Stomach (tissue), 8 donors: ENCODE measurements at regions not wholly inside any gene's neighbourhood (a gene's known extent, or its start where the extent isn't known, plus 50 kb on each side); places are given as distances from the start of the nearest gene placed in this dataset.

Source experiments
- DNase-seq, 2 donors: peaks; one replicate each; pipeline versions ENCODE4 v3.0.0 to v3.0.0-alpha.2; 2013 to 2019
- H3K27ac ChIP-seq, 5 donors: fragments of 200-600 bp in 4 of 5; sonication (generic) in 4 of 5; one replicate each; pipeline ENCODE4 v1.5.1; 2013 to 2019; ENCODE audit warnings: mild to moderate bottlenecking in 1 of 5, moderate library complexity in 1 of 5
- H3K27me3 ChIP-seq, 3 donors: fragments of 200-600 bp; sonication (generic); one replicate each; pipeline ENCODE4 v1.5.1; 2017 to 2019; ENCODE audit warnings: mixed run types in 1 of 3
- H3K36me3 ChIP-seq, 4 donors: fragments of 200-600 bp; sonication (generic); 1 replicate in 3 of 4; 2 replicates in 1 of 4; pipeline ENCODE4 v1.5.1; 2016 to 2019
- H3K4me1 ChIP-seq, 4 donors: fragments of 200-600 bp; sonication (generic); one replicate each; pipeline ENCODE4 v1.5.1; 2016 to 2019
- H3K4me3 ChIP-seq, 4 donors: fragments of 200-600 bp; sonication (generic) in 3 of 4; one replicate each; pipeline ENCODE4 v1.5.1; 2016 to 2019; ENCODE audit warnings: mild to moderate bottlenecking in 1 of 4
- H3K9me3 ChIP-seq, 4 donors: fragments of 200-600 bp; sonication (generic); one replicate each; pipeline ENCODE4 v1.5.1; 2016 to 2019
- CTCF ChIP-seq, 7 experiments: fragments of 450-650 bp in 4 of 7; fragments of 200-600 bp in 3 of 7; sonication (generic) in 3 of 7; IDR thresholded peaks; one replicate each; pipeline ENCODE4 v1.5.1; 2016 to 2019; ENCODE audit warnings: antibody characterized with exemption in 7 of 7, control low read depth in 2 of 7, mild to moderate bottlenecking in 1 of 7
- EP300 ChIP-seq: sonication (generic); formaldehyde crosslinking; IDR thresholded peaks from one replicate; pipeline ENCODE4 v1.6.1; 2017; ENCODE audit warnings: antibody characterized with exemption
- POLR2A ChIP-seq, 4 donors: fragments of 450-650 bp; IDR thresholded peaks; one replicate each; pipeline ENCODE4 v1.6.1; 2016; ENCODE audit warnings: antibody characterized with exemption in 4 of 4, control low read depth in 2 of 4, mild to moderate bottlenecking in 1 of 4, moderate library complexity in 1 of 4
- POLR2AphosphoS5 ChIP-seq, 3 donors: sonication (generic); formaldehyde crosslinking; IDR thresholded peaks; one replicate each; pipeline ENCODE4 v1.6.1; 2016; ENCODE audit warnings: antibody characterized with exemption in 3 of 3
- WGBS, 5 donors: extraction: QIAGEN DNeasy Blood & Tissue Kit in 3 of 5; methylation state at CpG; one replicate each; pipeline versions ENCODE4 v1.1.5 to v1.1.7; 2013 to 2018; 5-methylcytosine and 5-hydroxymethylcytosine counted together
- intact Hi-C: fragments of 100-400 bp; cut with DNase I; formaldehyde crosslinking; loops from one replicate; pipeline ENCODE4 v1.15.1; 2023; ENCODE audit warnings: low total_unique reads
- donor health status: healthy with polysubstance abuse.
- donor health status: Bipolar disorder and iron deficiency.
- donor health status: healthy.

GRCh38 chr11:106581399-106581798, 436.9 kb downstream of the GUCY1A2 start:
- Histone ChIP-seq H3K27ac (no peak overlapping the region), H3K4me1 (no peaks in the 10 kb centered on the region), H3K36me3 (no peaks in the 10 kb centered on the region), H3K4me3 (no peak overlapping the region), H3K9me3 (peaks cover 0 to 11% (median 2%) of the 10 kb centered on the region in 4 donors), H3K27me3 (no peaks in the 10 kb centered on the region)
- TF ChIP-seq POLR2AphosphoS5 (IDR thresholded peaks at IDR 0.05) = no peak
- TF ChIP-seq POLR2A (IDR thresholded peaks at IDR 0.05) = no peak
- no peak for TF ChIP-seq CTCF (IDR thresholded peaks at IDR 0.05)
- DNase-seq = peak in 1 of 2 donors; percentile 58
- WGBS, 5 donors = 40 to 59% (median 41%) methylated on average over 6 of the region's 6 CpGs
- intact Hi-C loops = no loop called here

- TF ChIP-seq CTCF (IDR thresholded peaks at IDR 0.05) = peak in 3 of 7 experiments; percentile 15 to 44 (median 42)
- no peak for TF ChIP-seq POLR2A (IDR thresholded peaks at IDR 0.05)
- Histone ChIP-seq H3K27ac (no peak overlapping the region), H3K27me3 (no peaks in the 10 kb centered on the region), H3K36me3 (no peaks in the 10 kb centered on the region), H3K9me3 (peaks cover 0 to 6% (median 0%) of the 10 kb centered on the region in 4 donors), H3K4me3 (no peak overlapping the region), H3K4me1 (no peaks in the 10 kb centered on the region)
- WGBS, 5 donors = 82 to 88% (median 87%) methylated on average over 5 of the region's 5 CpGs
- intact Hi-C loops = no loop called here
- peak in 1 of 2 donors; percentile 18 for DNase-seq
Measured at GRCh38 chr11:106585061-106585460, 433.2 kb downstream of the GUCY1A2 start.

- Histone ChIP-seq H3K9me3 (no peaks in the 10 kb centered on the region), H3K27me3 (no peaks in the 10 kb centered on the region), H3K27ac (no peak overlapping the region), H3K4me1 (no peaks in the 10 kb centered on the region), H3K36me3 (no peaks in the 10 kb centered on the region), H3K4me3 (no peak overlapping the region)
- intact Hi-C loops = no loop called here
- 70 to 83% (median 80%) methylated on average over 6 of the region's 6 CpGs for WGBS, 5 donors
- DNase-seq = no peak
- TF ChIP-seq POLR2AphosphoS5 (IDR thresholded peaks at IDR 0.05) (no peak), POLR2A (IDR thresholded peaks at IDR 0.05) (no peak), EP300 (no peak), CTCF (IDR thresholded peaks at IDR 0.05) (no peak)
Measured at GRCh38 chr11:106594751-106595351, 423.4 kb downstream of the GUCY1A2 start.

- TF ChIP-seq CTCF (IDR thresholded peaks at IDR 0.05) = no peak
- no peak for TF ChIP-seq EP300
- no peak for TF ChIP-seq POLR2AphosphoS5 (IDR thresholded peaks at IDR 0.05)
- no peak for TF ChIP-seq POLR2A (IDR thresholded peaks at IDR 0.05)
- H3K27me3 ChIP-seq = no peaks in the 10 kb centered on the region
Measured at GRCh38 chr11:106601684-106602297, 416.5 kb downstream of the GUCY1A2 start.

More at GRCh38 chr11:106601684-106602297, 416.5 kb downstream of the GUCY1A2 start:
- Histone ChIP-seq H3K9me3 (no peaks in the 10 kb centered on the region), H3K36me3 (no peaks in the 10 kb centered on the region), H3K4me1 (no peaks in the 10 kb centered on the region), H3K4me3 (no peak overlapping the region), H3K27ac (no peak overlapping the region)
- intact Hi-C loops = no loop called here
- 48 to 77% (median 53%) methylated on average over 3 of the region's 3 CpGs for WGBS, 5 donors
- DNase-seq = no peak
